HG03432 (cell line): ENCODE measurements at regions not wholly inside any gene's neighbourhood (a gene's known extent, or its start where the extent isn't known, plus 50 kb on each side); places are given as distances from the start of the nearest gene placed in this dataset.
"Not testable (repeated sequence)": the region's sequence is repeated elsewhere in the genome, so short reads cannot be mapped to it uniquely, and the experiment has no call there.

ENCODE experiments used
- ATAC-seq: cut with Tn5 transposase; IDR thresholded peaks from one replicate; pipeline ENCODE4 v1.9.1; 2021; ENCODE audit warnings: mild to moderate bottlenecking, moderate library complexity; ENCODE audit not compliant: unreplicated experiment

DNA sequence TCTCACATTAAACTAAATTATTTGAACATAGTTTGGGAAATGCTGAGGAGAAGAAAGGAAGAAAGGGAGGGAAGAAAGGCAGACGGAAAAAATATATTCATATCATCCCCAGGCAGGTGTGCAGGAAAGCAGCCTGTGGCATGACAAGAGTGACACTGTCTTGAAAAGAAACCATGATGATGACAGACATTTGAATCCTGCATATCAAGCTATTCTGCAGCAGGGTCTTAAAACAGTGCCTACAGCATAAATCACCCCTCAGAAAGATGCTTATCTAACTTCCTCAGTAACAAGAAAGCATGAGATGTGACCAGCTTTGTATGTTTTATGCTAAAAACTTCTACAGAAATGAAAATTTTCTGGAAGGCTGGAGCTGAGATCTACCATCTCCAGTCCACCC, 144.5 kb upstream of the GRM7 start:
- no peak for ATAC-seq

DNA sequence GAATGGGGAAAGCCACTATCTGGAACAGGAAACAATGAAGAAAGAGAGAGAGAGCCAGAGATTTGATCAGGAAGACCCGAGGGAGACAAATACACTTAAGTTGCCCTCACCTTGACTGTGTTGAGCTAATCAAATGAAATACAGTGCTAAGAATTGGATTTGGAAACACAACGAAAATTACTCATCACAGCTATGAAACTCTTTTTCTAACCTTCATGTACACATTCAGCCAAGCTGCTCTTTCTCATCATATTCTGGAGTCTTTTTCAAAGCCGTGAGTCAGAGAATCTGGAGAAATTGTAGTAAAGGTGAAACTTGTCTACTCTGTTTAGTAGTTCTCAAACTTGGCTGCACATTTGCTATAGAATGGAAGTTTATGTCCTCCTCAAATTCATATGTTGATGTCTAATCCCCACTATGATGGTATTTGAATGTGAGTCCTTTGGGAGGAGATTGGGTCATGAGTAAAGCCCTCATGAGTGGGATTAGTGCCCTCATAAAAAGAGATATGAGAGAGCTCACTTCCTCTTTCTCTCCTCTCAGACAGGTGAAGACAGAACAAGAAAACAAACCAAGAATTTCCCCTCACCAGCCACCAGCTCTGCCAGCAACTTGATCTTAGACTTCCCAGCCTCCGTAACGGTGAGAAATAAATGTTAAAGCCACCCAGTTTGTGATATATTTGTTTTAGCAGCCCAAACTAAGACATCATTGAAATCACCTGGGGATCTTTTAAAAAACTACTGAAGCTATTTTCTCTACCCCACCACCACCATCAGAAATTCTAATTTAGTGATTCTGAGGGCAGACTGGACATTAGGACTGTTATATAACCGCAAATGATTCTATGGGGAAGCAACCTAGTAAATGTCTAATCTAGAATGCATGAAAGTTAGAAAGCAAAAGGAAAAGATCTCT, 143.6 kb upstream of the GRM7 start:
- peak; percentile 97 for ATAC-seq

DNA sequence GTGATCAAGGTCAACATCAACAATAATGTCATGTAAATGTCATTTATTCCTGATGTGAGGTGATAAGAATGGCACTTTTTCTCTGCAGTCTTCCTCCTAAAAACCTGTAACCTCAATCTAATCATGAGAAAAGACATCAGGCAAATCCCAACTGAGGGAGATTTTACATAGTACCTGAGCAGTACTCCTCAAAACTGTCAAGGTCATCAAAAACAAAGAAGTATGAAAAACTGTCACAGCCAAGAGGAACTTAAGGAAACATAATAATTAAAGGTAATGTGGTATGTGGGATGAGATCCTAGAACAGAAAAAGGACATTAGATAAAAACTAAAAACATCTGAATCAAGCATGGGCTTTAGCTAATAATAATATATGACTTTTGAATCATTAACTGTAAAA, 140.9 kb upstream of the GRM7 start:
- ATAC-seq: no peak

GRCh38 chr3:6721491-6721890, 139.4 kb upstream of the GRM7 start:
- no peak for ATAC-seq

- ATAC-seq: no peak
Measured at GRCh38 chr3:6723205-6723604, 137.7 kb upstream of the GRM7 start.

- ATAC-seq: no peak
Measured at GRCh38 chr3:6726811-6727210, 134.1 kb upstream of the GRM7 start.

GRCh38 chr3:6732807-6733206, 128.1 kb upstream of the GRM7 start:
- ATAC-seq: no peak

GRCh38 chr3:6733699-6734394, 127.1 kb upstream of the GRM7 start:
- ATAC-seq: no peak

DNA sequence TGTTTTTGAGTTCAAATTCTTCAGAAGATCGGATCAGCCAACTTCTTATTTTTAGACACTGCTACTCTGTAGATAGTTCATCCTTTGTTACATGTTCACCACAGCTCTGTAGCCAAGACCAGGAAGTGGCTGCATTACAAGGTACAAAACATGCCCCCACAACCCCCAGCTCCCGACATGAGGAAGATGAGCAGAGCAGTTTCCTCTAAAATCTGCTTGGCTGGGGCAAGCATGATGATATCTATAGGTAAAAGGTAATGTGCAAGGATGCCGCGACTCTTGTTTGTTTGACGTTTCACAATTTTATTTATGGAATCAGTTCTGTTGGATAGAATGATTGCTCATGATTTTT, 126.5 kb upstream of the GRM7 start:
- no peak for ATAC-seq

DNA sequence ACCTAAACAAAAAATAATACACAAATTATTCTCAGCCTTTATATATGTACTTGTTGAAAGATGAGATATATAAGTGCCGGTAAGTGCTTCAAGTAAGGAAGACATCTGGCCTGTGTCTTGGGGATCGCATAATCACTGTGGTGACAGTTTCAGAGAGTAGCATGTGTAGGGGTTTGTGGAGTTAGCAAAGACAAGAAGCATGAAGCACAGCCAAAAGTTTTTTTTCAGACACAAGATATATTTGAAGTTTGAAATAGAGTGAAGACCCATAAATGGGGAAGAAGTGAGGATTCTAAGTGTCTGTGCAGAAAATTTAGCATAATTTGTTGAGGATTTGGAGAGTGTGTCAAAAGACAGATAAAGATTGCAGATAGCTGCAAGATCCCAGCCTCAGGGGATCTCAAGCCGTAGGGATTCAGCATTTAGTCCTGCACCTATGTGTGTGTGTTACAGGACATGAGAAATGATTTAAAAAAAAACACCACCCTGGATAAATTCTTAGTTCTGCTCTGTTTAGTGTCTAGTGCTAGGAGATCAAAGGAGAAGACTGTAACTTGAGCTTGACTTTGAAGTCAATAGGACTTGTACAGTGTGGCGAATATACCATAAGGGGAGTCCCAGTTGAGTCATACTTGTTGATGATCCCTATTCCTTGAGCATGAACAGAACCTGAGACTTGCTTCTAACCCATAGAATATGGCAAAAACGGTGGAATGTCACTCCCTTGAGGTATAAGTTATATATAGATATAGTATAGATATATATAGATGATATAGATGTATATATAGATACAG, 123.9 kb upstream of the GRM7 start:
- ATAC-seq: peak; percentile 51

DNA sequence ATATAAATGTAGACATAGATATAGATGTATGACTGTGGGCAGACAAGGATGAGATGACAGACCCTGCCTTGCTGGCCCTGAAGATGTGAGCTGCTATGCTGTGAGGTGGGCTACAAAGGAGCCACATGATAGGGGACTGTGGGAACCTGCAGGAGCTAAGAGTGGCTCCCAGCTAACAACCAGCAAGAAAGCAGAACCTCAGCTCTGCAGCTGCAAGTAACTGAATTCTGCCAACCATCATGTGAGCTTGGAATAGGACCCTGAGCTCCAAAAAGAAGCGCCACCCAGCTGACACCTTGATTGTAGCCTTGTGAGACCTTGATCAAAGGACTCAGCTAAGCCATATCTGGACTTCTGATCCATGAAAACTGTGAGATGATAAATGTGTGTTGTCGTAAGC, 123.3 kb upstream of the GRM7 start:
- ATAC-seq: peak; percentile 19

DNA sequence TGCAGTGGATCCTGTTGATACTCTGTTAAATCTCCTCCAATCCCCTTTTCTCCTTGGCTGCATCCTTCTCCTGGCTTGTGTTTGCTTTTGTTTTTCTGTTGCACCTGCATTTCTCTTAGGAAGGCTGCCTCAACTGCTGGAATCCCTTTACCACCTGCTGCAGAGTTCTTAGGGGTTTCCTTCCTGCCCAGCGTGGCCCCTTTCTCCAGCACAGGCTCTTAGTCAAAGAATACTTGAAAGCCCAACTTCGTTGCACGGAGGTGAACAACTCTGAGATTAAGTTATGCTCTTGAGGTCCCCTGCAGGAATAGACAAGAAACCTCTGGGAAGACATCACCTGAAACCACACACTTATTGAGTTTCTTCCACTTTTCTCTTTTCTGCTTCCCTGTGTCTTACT, 121.6 kb upstream of the GRM7 start:
- ATAC-seq: no peak

GRCh38 chr3:6743067-6743720, 117.7 kb upstream of the GRM7 start:
- ATAC-seq: no peak

GRCh38 chr3:6746443-6746842, 114.5 kb upstream of the GRM7 start:
- ATAC-seq: no peak

- ATAC-seq: no peak
Measured at GRCh38 chr3:6747017-6747416, 113.9 kb upstream of the GRM7 start.

DNA sequence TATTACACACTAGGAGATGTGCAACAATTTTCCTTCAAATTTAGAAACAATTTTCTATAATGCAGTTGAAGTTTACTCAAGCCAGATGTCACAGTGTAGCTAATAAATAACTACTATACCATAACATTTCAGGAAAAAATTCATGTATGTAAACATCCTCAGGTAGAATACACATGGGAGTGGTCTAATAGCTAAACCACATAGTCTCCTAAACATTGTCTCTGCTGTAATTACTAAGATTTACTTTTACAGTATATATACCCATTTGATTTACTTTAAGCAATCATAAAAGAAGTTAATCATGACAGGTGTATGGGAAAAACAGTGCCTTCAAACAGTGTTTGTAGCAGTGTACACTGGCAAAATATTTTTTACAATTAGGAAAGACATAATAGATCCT, 110.1 kb upstream of the GRM7 start:
- no peak for ATAC-seq

GRCh38 chr3:6753536-6753935, 107.4 kb upstream of the GRM7 start:
- ATAC-seq: no peak

GRCh38 chr3:6769532-6770396, 91.2 kb upstream of the GRM7 start:
- not testable (repeated sequence) for ATAC-seq

GRCh38 chr3:6770397-6770690, 90.6 kb upstream of the GRM7 start:
- no peak for ATAC-seq

GRCh38 chr3:6771171-6771570, 89.7 kb upstream of the GRM7 start:
- ATAC-seq: no peak
